DND-41 (cell line): ENCODE measurements at regions not wholly inside any gene's neighbourhood (a gene's known extent, or its start where the extent isn't known, plus 50 kb on each side); places are given as distances from the start of the nearest gene placed in this dataset.

ENCODE experiments used
- EZH2 ChIP-seq: IDR thresholded peaks from 3 replicates; pipeline ENCODE4 v1.6.1; 2012; ENCODE audit warnings: borderline replicate concordance, low read depth, mild to moderate bottlenecking, moderate library complexity, low read length, inconsistent platforms; ENCODE audit not compliant: severe bottlenecking
- TF ChIP-seq, protein P1 (sequence below): IDR thresholded peaks from 2 replicates; pipeline ENCODE4 v1.5.1; 2012; ENCODE audit warnings: borderline replicate concordance, low read length, moderate library complexity, mild to moderate bottlenecking; ENCODE audit not compliant: poor library complexity, severe bottlenecking; ENCODE audit errors: extremely low read depth

DNA sequence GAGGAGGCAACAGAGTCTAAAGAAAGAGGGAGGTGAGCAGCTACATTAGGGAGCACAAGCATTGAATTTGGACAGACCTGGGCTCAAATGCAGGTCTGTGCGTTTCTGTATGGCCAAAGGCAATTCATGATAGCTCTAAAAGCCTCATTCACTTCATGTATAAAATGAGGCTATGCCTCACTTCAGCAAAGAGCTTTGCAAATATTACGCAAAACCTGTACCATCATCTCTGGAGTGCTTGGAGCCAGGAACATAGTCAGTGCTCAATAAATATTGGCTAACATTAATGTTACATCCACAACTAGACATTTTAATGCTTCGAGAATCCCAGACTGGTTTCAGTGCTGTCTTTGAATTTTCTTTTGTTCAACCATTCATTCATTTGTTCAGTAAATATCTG is 254.7 kb upstream of the CDH11 start:
- TF ChIP-seq, protein P1, sequence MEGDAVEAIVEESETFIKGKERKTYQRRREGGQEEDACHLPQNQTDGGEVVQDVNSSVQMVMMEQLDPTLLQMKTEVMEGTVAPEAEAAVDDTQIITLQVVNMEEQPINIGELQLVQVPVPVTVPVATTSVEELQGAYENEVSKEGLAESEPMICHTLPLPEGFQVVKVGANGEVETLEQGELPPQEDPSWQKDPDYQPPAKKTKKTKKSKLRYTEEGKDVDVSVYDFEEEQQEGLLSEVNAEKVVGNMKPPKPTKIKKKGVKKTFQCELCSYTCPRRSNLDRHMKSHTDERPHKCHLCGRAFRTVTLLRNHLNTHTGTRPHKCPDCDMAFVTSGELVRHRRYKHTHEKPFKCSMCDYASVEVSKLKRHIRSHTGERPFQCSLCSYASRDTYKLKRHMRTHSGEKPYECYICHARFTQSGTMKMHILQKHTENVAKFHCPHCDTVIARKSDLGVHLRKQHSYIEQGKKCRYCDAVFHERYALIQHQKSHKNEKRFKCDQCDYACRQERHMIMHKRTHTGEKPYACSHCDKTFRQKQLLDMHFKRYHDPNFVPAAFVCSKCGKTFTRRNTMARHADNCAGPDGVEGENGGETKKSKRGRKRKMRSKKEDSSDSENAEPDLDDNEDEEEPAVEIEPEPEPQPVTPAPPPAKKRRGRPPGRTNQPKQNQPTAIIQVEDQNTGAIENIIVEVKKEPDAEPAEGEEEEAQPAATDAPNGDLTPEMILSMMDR = no peak
- TF ChIP-seq EZH2 = no peak
